ENCODE measurements at regions not wholly inside any gene's neighbourhood (a gene's known extent, or its start where the extent isn't known, plus 50 kb on each side); places are given as distances from the start of the nearest gene placed in this dataset.
"Not testable (repeated sequence)": the region's sequence is repeated elsewhere in the genome, so short reads cannot be mapped to it uniquely, and the experiment has no call there.

DNA sequence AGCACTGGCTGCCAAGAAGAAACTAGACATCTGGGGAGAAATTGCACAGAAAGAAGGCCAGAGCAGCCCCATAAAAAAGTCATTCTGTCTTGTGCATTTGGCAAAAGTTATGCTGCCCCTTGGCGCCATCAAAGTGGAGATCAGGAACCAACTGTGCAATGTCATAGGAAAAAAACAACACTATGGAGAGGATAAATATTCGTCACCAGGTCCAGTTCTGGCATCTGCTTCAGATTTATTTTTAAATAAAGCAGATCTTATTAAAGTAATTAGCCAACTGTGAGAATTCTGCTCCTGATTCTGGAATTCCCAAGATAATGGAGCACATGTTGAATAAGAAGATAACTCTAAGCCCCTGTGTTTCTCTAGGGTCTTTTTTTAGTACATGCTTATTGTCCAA is 500.0 kb upstream of the IL12A start:
- Mint-ChIP-seq H3K27me3 (no peaks in the 10 kb centered on the region), H3K36me3 (no peaks in the 10 kb centered on the region), H3K4me1 (ENCODE audit: unreplicated experiment) (no peaks in the 10 kb centered on the region), H3K4me3 (no peak overlapping the region), H3K9me3 (peaks cover 5% of the 10 kb centered on the region), H3K27ac (no peak overlapping the region)
- DNase-seq (ENCODE audit: extremely low spot score, unreplicated experiment): no peak
- TF ChIP-seq, protein P1, sequence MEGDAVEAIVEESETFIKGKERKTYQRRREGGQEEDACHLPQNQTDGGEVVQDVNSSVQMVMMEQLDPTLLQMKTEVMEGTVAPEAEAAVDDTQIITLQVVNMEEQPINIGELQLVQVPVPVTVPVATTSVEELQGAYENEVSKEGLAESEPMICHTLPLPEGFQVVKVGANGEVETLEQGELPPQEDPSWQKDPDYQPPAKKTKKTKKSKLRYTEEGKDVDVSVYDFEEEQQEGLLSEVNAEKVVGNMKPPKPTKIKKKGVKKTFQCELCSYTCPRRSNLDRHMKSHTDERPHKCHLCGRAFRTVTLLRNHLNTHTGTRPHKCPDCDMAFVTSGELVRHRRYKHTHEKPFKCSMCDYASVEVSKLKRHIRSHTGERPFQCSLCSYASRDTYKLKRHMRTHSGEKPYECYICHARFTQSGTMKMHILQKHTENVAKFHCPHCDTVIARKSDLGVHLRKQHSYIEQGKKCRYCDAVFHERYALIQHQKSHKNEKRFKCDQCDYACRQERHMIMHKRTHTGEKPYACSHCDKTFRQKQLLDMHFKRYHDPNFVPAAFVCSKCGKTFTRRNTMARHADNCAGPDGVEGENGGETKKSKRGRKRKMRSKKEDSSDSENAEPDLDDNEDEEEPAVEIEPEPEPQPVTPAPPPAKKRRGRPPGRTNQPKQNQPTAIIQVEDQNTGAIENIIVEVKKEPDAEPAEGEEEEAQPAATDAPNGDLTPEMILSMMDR (conservative IDR thresholded peaks at IDR 0.05): no peak

DNA sequence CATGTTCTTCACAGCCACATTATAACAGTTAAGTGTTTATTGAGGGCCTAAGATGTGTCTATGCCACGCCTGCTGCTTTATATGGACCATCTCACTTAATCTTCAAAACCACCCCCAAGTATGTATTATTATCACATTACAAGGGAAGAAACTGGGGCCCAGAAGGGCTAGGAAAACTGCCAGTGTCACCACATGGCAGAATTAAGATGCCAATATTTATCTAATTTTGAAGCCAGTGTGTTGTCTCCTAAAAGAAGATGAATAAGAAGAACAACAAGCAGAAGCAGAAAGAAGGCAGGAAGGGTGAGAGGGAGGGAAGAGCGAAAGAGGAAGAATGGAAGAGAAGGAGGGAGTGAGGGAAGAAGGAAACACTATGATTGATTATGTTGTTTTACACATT is 491.3 kb upstream of the IL12A start:
- no peaks in the 10 kb centered on the region for H3K4me1 Mint-ChIP-seq (ENCODE audit: unreplicated experiment)
- TF ChIP-seq, protein P1 (conservative IDR thresholded peaks at IDR 0.05): no peak
- DNase-seq (ENCODE audit: extremely low spot score, unreplicated experiment): no peak

DNA sequence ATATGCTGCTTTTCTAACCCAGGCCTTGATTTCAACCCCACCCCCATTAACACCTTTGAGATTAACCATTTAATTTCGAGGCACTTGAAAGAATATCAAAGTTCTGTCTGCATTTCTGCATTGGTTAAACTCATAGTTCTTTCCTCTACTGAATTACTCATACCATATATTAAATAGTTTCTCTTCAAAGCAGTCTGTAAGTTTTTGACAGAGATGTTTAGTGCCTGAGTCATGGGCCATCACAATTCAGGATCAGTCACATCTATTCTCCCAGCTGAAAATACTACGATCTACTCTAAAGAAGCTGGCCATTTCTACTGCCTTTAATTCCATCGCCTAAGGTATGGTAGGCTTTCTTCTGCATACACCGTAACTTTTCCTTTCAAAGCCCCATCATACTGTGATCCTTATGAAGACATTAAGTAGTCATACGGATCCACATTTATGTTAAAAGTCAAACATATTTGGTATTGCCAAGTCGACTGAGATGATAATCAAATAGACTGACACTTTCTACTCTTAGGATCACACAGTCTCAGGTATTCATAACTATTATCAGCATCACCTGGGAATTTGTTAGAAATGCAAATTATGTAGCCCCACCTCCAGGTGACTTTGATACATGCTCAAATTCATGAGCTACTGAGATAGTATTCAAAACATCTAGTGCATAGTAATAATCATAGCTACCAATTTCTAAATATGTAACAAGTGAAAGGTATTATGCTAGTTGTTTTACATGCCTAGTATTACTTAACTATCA is 489.4 kb upstream of the IL12A start:
- no peak overlapping the region for H3K27ac Mint-ChIP-seq
- H3K9me3 Mint-ChIP-seq: no peaks in the 10 kb centered on the region
- H3K27me3 Mint-ChIP-seq: no peaks in the 10 kb centered on the region
- no peaks in the 10 kb centered on the region for H3K36me3 Mint-ChIP-seq
- TF ChIP-seq, protein P1 (conservative IDR thresholded peaks at IDR 0.05): no peak
- no peak overlapping the region for H3K4me3 Mint-ChIP-seq
- H3K4me1 Mint-ChIP-seq (ENCODE audit: unreplicated experiment): no peaks in the 10 kb centered on the region
- no peak for DNase-seq (ENCODE audit: extremely low spot score, unreplicated experiment)

More for the DNA sequence above, 491.3 kb upstream of the IL12A start:
- H3K27me3 Mint-ChIP-seq: no peaks in the 10 kb centered on the region
- H3K27ac Mint-ChIP-seq: no peak overlapping the region
- no peaks in the 10 kb centered on the region for H3K36me3 Mint-ChIP-seq
- no peaks in the 10 kb centered on the region for H3K9me3 Mint-ChIP-seq
- H3K4me3 Mint-ChIP-seq: no peak overlapping the region

DNA sequence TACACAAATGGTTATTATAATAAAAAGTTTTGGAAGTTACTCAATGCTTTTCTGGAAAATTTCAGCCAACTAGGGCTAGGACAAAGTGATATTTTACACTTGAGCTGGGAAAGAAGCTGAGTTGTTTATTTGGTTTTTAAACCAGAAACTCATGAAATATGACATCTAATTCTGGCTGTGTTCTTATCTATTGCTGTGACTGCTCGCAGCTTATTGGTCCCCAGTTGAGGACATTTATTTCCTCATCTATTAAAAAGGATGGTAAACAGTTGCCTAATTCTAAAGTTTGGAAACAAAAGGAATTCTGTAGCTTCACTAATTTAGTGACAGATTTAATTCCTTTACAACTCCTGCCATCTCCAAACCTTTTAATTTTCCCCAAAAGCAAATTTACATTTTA is 487.6 kb upstream of the IL12A start:
- no peaks in the 10 kb centered on the region for H3K9me3 Mint-ChIP-seq
- H3K27ac Mint-ChIP-seq: no peak overlapping the region
- H3K27me3 Mint-ChIP-seq: no peaks in the 10 kb centered on the region
- no peak overlapping the region for H3K4me3 Mint-ChIP-seq
- H3K36me3 Mint-ChIP-seq: no peaks in the 10 kb centered on the region
- TF ChIP-seq, protein P1 (conservative IDR thresholded peaks at IDR 0.05): no peak
- H3K4me1 Mint-ChIP-seq (ENCODE audit: unreplicated experiment): no peaks in the 10 kb centered on the region
- no peak for DNase-seq (ENCODE audit: extremely low spot score, unreplicated experiment)

DNA sequence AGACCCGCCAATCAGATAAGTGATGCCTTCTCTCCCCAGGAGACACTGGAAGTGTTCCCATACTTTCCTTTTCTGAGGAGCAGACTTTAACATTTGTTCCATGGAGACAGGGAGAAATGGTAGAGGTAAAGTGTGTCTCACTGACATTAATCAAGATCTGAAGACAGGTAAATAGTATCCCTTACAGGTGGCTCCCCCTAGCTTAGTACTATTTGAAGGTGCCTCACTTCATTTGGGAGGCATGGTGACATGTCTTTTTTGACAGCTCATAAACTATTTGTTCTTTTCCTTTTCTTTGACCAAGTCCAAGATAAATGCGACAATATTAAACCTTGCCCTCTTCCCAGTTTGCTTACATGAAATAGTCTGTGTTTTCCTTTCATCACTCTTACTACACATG is 485.6 kb upstream of the IL12A start:
- no peaks in the 10 kb centered on the region for H3K4me1 Mint-ChIP-seq (ENCODE audit: unreplicated experiment)
- H3K27me3 Mint-ChIP-seq: peaks cover 2% of the 10 kb centered on the region
- no peaks in the 10 kb centered on the region for H3K9me3 Mint-ChIP-seq
- H3K36me3 Mint-ChIP-seq: no peaks in the 10 kb centered on the region
- no peak overlapping the region for H3K27ac Mint-ChIP-seq
- no peak for DNase-seq (ENCODE audit: extremely low spot score, unreplicated experiment)
- no peak overlapping the region for H3K4me3 Mint-ChIP-seq
- TF ChIP-seq, protein P1 (conservative IDR thresholded peaks at IDR 0.05): no peak

DNA sequence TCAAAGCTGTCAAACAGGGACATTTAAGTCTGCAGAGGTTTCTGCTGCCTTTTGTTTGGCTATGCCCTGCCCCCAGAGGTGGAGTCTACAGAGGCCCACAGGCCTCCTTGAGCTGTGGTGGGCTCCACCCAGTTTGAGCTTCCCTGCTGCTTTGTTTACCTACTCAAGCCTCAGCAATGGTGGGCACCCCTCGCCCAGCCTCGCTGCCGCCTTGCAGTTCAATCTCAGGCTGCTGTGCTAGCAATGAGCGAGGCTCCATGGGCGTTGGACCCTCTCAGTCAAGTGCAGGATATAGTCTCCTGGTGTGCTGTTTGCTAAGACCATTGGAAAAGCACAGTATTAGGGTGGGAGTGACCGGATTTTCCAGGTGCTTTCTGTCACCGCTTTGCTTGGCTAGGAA is 477.6 kb upstream of the IL12A start:
- peaks cover 12% of the 10 kb centered on the region for H3K27me3 Mint-ChIP-seq
- not testable (repeated sequence) for H3K27ac Mint-ChIP-seq; H3K4me1 Mint-ChIP-seq (ENCODE audit: unreplicated experiment); H3K4me3 Mint-ChIP-seq; H3K9me3 Mint-ChIP-seq; H3K36me3 Mint-ChIP-seq; DNase-seq (ENCODE audit: extremely low spot score, unreplicated experiment)
